Sigmoid colon (tissue), 4 donors: ENCODE measurements at regions not wholly inside any gene's neighbourhood (a gene's known extent, or its start where the extent isn't known, plus 50 kb on each side); places are given as distances from the start of the nearest gene placed in this dataset.

Experiments
- CTCF ChIP-seq, 4 experiments: fragments of 450-650 bp in 3 of 4; fragments of 200-600 bp in 1 of 4; IDR thresholded peaks; one replicate each; pipeline ENCODE4 v1.5.1; 2016 to 2019; ENCODE audit warnings: antibody characterized with exemption in 4 of 4, mild to moderate bottlenecking in 3 of 4, moderate library complexity in 2 of 4
- POLR2A ChIP-seq, 2 donors: fragments of 450-650 bp; IDR thresholded peaks; one replicate each; pipeline ENCODE4 v1.6.1; 2016; ENCODE audit warnings: antibody characterized with exemption in 2 of 2, mild to moderate bottlenecking in 2 of 2, moderate library complexity in 2 of 2
- POLR2AphosphoS5 ChIP-seq, 4 donors: sonication (generic); formaldehyde crosslinking; IDR thresholded peaks; one replicate each; pipeline ENCODE4 v1.6.1; 2017; ENCODE audit warnings: antibody characterized with exemption in 4 of 4

GRCh38 chr6:93896081-93896480, 476.7 kb upstream of the EPHA7 start:
- no peak for TF ChIP-seq CTCF (IDR thresholded peaks at IDR 0.05)
- no peak for TF ChIP-seq POLR2A (IDR thresholded peaks at IDR 0.05)
- TF ChIP-seq POLR2AphosphoS5 (IDR thresholded peaks at IDR 0.05) = no peak
